SK-N-SH treated with all-trans-retinoic acid at 6 μM for 48 hours (cell line): ENCODE measurements at regions not wholly inside any gene's neighbourhood (a gene's known extent, or its start where the extent isn't known, plus 50 kb on each side); places are given as distances from the start of the nearest gene placed in this dataset.

Experiments
- ATAC-seq: fragments of 200-7000 bp; cut with Tn5 transposase; 3 replicates; pipeline ENCODE4 v1.9.1; 2020; ENCODE audit warnings: mild to moderate bottlenecking, moderate library complexity
- ARNTL ChIP-seq: fragments of 450-650 bp; formaldehyde crosslinking; IDR thresholded peaks from 2 replicates; pipeline ENCODE4 v1.5.0; 2020; ENCODE audit warnings: low read depth, mild to moderate bottlenecking, moderate library complexity, borderline replicate concordance
- BACH2 ChIP-seq: fragments of 250-450 bp; sonication (Bioruptor Pico); IDR thresholded peaks from 2 replicates; pipeline ENCODE4 v1.9.0; 2021; ENCODE audit warnings: mild to moderate bottlenecking, borderline replicate concordance
- CSDC2 ChIP-seq: fragments of 250-450 bp; sonication (Bioruptor Pico); IDR thresholded peaks from 2 replicates; pipeline ENCODE4 v1.5.0; 2020; ENCODE audit warnings: mild to moderate bottlenecking, moderate library complexity
- ESRRG ChIP-seq: fragments of 250-450 bp; sonication (Bioruptor Pico); IDR thresholded peaks from 2 replicates; pipeline ENCODE4 v1.6.1; 2021; ENCODE audit warnings: mild to moderate bottlenecking
- GLIS3 ChIP-seq: fragments of 250-450 bp; sonication (Bioruptor Pico); IDR thresholded peaks from 2 replicates; pipeline ENCODE4 v1.5.0; 2020; ENCODE audit warnings: mild to moderate bottlenecking, moderate library complexity
- ISL1 ChIP-seq: fragments of 250-450 bp; sonication (Bioruptor Pico); IDR thresholded peaks from 2 replicates; pipeline ENCODE4 v2.1.2; 2022; ENCODE audit warnings: mild to moderate bottlenecking, moderate library complexity
- OSR1 ChIP-seq: fragments of 250-450 bp; sonication (Bioruptor Pico); IDR thresholded peaks from 2 replicates; pipeline ENCODE4 v1.8.0; 2022; ENCODE audit warnings: moderate library complexity, mild to moderate bottlenecking, inconsistent platforms
- PATZ1 ChIP-seq: fragments of 250-450 bp; sonication (Bioruptor Pico); IDR thresholded peaks from 2 replicates; pipeline ENCODE4 v1.8.0; 2020; ENCODE audit warnings: mild to moderate bottlenecking, moderate library complexity, borderline replicate concordance
- PPARA ChIP-seq: fragments of 250-450 bp; sonication (Bioruptor Pico); IDR thresholded peaks from 2 replicates; pipeline ENCODE4 v1.5.0; 2020; ENCODE audit warnings: mild to moderate bottlenecking, borderline replicate concordance
- RARB ChIP-seq: fragments of 250-450 bp; sonication (Bioruptor Pico); IDR thresholded peaks from 2 replicates; pipeline ENCODE4 v1.8.0; 2021; ENCODE audit warnings: mild to moderate bottlenecking, moderate library complexity
- SNAI2 ChIP-seq: fragments of 250-450 bp; sonication (Bioruptor Pico); IDR thresholded peaks from 2 replicates; pipeline ENCODE4 v1.5.0; 2020; ENCODE audit warnings: mild to moderate bottlenecking, moderate library complexity
- ZC3H10 ChIP-seq: fragments of 250-450 bp; sonication (Bioruptor Pico); IDR thresholded peaks from 2 replicates; pipeline ENCODE4 v1.5.1; 2021; ENCODE audit warnings: mild to moderate bottlenecking, moderate library complexity
- ZFP3 ChIP-seq: fragments of 250-450 bp; sonication (Bioruptor Pico); IDR thresholded peaks from 2 replicates; pipeline ENCODE4 v1.5.0; 2020; ENCODE audit warnings: mild to moderate bottlenecking, moderate library complexity
- ZFP30 ChIP-seq: fragments of 450-650 bp; formaldehyde crosslinking; IDR thresholded peaks from 2 replicates; pipeline ENCODE4 v1.5.0; 2022; ENCODE audit warnings: mild to moderate bottlenecking, moderate library complexity
- ZNF565 ChIP-seq: fragments of 450-650 bp; formaldehyde crosslinking; conservative IDR thresholded peaks from 2 replicates; pipeline ENCODE4 v1.5.0; 2020; ENCODE audit warnings: low read depth, mild to moderate bottlenecking, moderate library complexity
- ZNF8 ChIP-seq: fragments of 450-650 bp; formaldehyde crosslinking; IDR thresholded peaks from 2 replicates; pipeline ENCODE4 v1.5.0; 2020; ENCODE audit warnings: mild to moderate bottlenecking, moderate library complexity
- TF ChIP-seq, protein P1 (sequence below): fragments of 250-450 bp; sonication (Bioruptor Pico); IDR thresholded peaks from 2 replicates; pipeline ENCODE4 v1.8.0; 2021; ENCODE audit warnings: low read depth, mild to moderate bottlenecking, moderate library complexity, borderline replicate concordance

GRCh38 chr3:78430741-78431140 lies 1337.1 kb downstream of the ROBO1 start:
- no peak for ATAC-seq
- TF ChIP-seq ARNTL (CRISPR knock-in tag) = no peak
- TF ChIP-seq PPARA (CRISPR knock-in tag) = no peak

GRCh38 chr3:78434801-78435200 lies 1333.0 kb downstream of the ROBO1 start:
- TF ChIP-seq PATZ1 (CRISPR knock-in tag) (peak; percentile 59; the same call in 1 of the 2 replicates), SNAI2 (no peak), ZC3H10 (peak; percentile 7; the same call in 1 of the 2 replicates)

DNA sequence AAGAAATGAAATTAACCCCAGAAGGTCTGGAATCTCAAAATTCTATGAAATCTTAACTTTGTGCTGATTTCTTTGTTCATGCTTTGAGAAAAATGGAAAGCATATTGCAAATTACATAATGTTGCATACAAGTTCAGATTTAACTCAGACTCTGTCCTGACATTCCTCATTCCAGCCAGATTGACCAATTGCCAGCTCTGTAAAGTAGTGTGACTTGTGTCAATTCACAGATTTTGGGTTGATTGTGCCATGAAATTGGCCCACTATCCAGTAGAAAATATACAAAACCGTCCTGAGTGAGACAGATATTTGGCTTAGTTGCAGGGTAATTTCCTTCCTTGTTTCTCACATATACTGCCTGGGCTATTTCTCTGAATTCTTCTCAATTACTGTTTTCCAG lies 1312.6 kb downstream of the ROBO1 start:
- ATAC-seq = no peak
- TF ChIP-seq BACH2 (CRISPR knock-in tag) (no peak), PATZ1 (CRISPR knock-in tag) (no peak), ZC3H10 (no peak), CSDC2 (CRISPR knock-in tag) (no peak), ESRRG (CRISPR knock-in tag) (no peak), SNAI2 (no peak), OSR1 (CRISPR knock-in tag) (no peak), ZFP30 (CRISPR knock-in tag) (no peak), ZNF565 (CRISPR knock-in tag) (no peak), ZNF8 (CRISPR knock-in tag) (no peak), ISL1 (CRISPR knock-in tag) (no peak), GLIS3 (CRISPR knock-in tag) (no peak), PPARA (CRISPR knock-in tag) (no peak), ARNTL (CRISPR knock-in tag) (no peak)
- TF ChIP-seq, protein P1, sequence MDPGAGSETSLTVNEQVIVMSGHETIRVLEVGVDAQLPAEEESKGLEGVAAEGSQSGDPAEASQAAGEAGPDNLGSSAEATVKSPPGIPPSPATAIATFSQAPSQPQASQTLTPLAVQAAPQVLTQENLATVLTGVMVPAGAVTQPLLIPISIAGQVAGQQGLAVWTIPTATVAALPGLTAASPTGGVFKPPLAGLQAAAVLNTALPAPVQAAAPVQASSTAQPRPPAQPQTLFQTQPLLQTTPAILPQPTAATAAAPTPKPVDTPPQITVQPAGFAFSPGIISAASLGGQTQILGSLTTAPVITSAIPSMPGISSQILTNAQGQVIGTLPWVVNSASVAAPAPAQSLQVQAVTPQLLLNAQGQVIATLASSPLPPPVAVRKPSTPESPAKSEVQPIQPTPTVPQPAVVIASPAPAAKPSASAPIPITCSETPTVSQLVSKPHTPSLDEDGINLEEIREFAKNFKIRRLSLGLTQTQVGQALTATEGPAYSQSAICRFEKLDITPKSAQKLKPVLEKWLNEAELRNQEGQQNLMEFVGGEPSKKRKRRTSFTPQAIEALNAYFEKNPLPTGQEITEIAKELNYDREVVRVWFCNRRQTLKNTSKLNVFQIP (CRISPR knock-in tag) = no peak

More at GRCh38 chr3:78434801-78435200, 1333.0 kb downstream of the ROBO1 start:
- ATAC-seq = no peak

DNA sequence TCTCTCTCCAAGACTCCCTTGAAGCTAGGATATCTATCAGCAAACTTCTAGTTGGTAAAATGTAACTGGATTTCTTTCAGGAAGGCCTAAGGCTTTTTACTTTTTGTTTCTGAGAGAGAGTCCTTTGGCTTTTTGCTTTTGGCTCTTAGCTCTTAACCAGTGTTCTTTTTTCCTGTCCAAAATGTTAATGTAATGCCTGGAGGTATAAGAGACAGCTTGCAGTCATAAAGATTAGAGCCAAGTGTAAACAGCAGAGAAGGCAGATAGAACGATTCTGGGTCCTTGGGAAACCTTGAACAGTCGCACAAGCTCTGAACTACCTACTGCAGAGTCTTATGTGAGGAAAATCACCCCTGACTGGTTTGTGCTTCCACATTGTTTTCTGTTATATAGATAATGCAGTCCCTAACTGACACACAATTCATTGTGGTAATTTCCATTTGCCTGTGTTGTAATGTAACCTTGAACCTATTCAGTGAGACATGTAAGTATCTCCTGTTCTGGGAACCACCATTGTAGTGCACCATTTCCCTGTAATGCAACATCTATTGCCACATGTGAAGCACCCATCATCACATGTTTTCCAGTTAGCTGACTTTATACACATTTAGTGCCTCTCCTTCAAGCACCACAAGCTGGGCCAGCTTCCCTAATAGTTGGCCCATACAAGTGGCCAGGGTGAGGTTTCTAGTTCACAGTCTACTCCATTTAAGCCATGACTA lies 1311.9 kb downstream of the ROBO1 start:
- ATAC-seq = no peak
- TF ChIP-seq PATZ1 (CRISPR knock-in tag) = no peak
- no peak for TF ChIP-seq ZNF565 (CRISPR knock-in tag)
- no peak for TF ChIP-seq SNAI2
- no peak for TF ChIP-seq ZC3H10
- TF ChIP-seq RARB = no peak
- no peak for TF ChIP-seq PPARA (CRISPR knock-in tag)
- no peak for TF ChIP-seq CSDC2 (CRISPR knock-in tag)
- TF ChIP-seq ESRRG (CRISPR knock-in tag) = no peak
- no peak for TF ChIP-seq ZNF8 (CRISPR knock-in tag)
- no peak for TF ChIP-seq ARNTL (CRISPR knock-in tag)
- no peak for TF ChIP-seq BACH2 (CRISPR knock-in tag)
- TF ChIP-seq GLIS3 (CRISPR knock-in tag) = no peak
- no peak for TF ChIP-seq OSR1 (CRISPR knock-in tag)
- no peak for TF ChIP-seq ZFP30 (CRISPR knock-in tag)

DNA sequence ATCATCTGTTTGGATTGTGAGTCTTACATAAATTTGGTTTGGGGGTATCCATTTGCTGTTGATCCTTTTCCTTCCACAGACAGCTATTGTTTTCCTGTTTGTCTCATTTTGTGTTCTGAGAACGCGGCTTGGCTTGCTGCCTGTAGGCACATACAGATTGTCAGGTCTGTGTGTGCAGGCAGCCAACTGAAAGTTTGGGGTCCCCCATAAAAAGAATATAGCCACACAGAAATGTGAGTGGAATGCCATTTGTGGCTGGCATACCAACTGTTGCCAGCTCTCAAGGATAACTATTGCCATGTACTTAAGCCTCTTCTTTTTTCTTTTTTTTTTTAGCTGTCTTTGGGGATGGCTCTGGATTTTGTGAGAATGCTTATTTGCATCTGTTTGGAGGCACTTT lies 1308.0 kb downstream of the ROBO1 start:
- ATAC-seq = no peak
- TF ChIP-seq GLIS3 (CRISPR knock-in tag) (no peak), ZC3H10 (no peak), ZFP3 (CRISPR knock-in tag) (no peak), PATZ1 (CRISPR knock-in tag) (no peak), ZNF565 (CRISPR knock-in tag) (no peak), SNAI2 (no peak), ARNTL (CRISPR knock-in tag) (no peak)
- TF ChIP-seq, protein P1 (CRISPR knock-in tag) = no peak
